ENCODE measurements at regions not wholly inside any gene's neighbourhood (a gene's known extent, or its start where the extent isn't known, plus 50 kb on each side); places are given as distances from the start of the nearest gene placed in this dataset.

GRCh38 chr17:65403626-65404025 lies 157.8 kb downstream of the AXIN2 start:
- TF ChIP-seq CTCF (IDR thresholded peaks at IDR 0.05) (no peak), EP300 (IDR thresholded peaks at IDR 0.05) (no peak), POLR2A (IDR thresholded peaks at IDR 0.05) (no peak)

All from ovary (tissue), 3 donors.